Left colon (tissue), 2 donors: ENCODE measurements at regions not wholly inside any gene's neighbourhood (a gene's known extent, or its start where the extent isn't known, plus 50 kb on each side); places are given as distances from the start of the nearest gene placed in this dataset.
"Not testable (repeated sequence)": the region's sequence is repeated elsewhere in the genome, so short reads cannot be mapped to it uniquely, and the experiment has no call there.

Experiments
- ATAC-seq: fragments of 200-7000 bp; cut with Tn5 transposase; one replicate; pipeline ENCODE4 v1.9.1; 2020; ENCODE audit warnings: mild to moderate bottlenecking, moderate library complexity
- DNase-seq, 2 donors: peaks; one replicate each; pipeline ENCODE4 v3.0.0-alpha.2; 2020
- intact Hi-C, 2 donors: fragments of 100-400 bp; cut with DNase I in 1 of 2; cut with micrococcal nuclease in 1 of 2; formaldehyde crosslinking; loops; one replicate each; pipeline versions ENCODE4 v1.11.2 to v1.14.0; 2022; cut with DNase I, micrococcal nuclease
- donor health status: DM: no; HTN: no; CAD: no.
- donor health status: DM: yes; HTN: yes; CAD: no.

- ATAC-seq: no peak
- intact Hi-C loops: no loop called here
Observed at GRCh38 chrX:10986616-10987015, 124.5 kb upstream of the HCCS start.

GRCh38 chrX:10988653-10989052 is 122.5 kb upstream of the HCCS start:
- ATAC-seq (no peak), DNase-seq (no peak)
- intact Hi-C loops: no loop called here

More at GRCh38 chrX:10986616-10987015, 124.5 kb upstream of the HCCS start:
- no peak for DNase-seq

GRCh38 chrX:10989386-10989785 is 121.7 kb upstream of the HCCS start:
- intact Hi-C loops: no loop called here
- ATAC-seq (no peak), DNase-seq (no peak)

- intact Hi-C loops: no loop called here
- DNase-seq: no peak
- ATAC-seq: no peak
Observed at GRCh38 chrX:10990418-10990817, 120.7 kb upstream of the HCCS start.

GRCh38 chrX:10990976-10991375 is 120.2 kb upstream of the HCCS start:
- no peak for DNase-seq
- intact Hi-C loops: no loop called here
- no peak for ATAC-seq

GRCh38 chrX:10992110-10992509 is 119.0 kb upstream of the HCCS start:
- intact Hi-C loops: no loop called here
- no peak for ATAC-seq
- DNase-seq: no peak

GRCh38 chrX:11007076-11007475 is 104.1 kb upstream of the HCCS start:
- intact Hi-C loops, DNase-seq, ATAC-seq: not testable (repeated sequence)

GRCh38 chrX:11010476-11010875 is 100.7 kb upstream of the HCCS start:
- DNase-seq (no peak), ATAC-seq (no peak)
- intact Hi-C loops: no loop called here

GRCh38 chrX:11016728-11017127 is 94.4 kb upstream of the HCCS start:
- no peak for ATAC-seq
- intact Hi-C loops: no loop called here
- no peak for DNase-seq

- ATAC-seq, DNase-seq, intact Hi-C loops: not testable (repeated sequence)
Observed at GRCh38 chrX:11022588-11022987, 88.5 kb upstream of the HCCS start.

- DNase-seq (no peak), ATAC-seq (no peak)
- intact Hi-C loops: no loop called here
Observed at GRCh38 chrX:11039926-11040325, 71.2 kb upstream of the HCCS start.

- intact Hi-C loops: no loop called here
- DNase-seq (no peak), ATAC-seq (no peak)
Observed at GRCh38 chrX:11040405-11040804, 70.7 kb upstream of the HCCS start.

GRCh38 chrX:11040996-11041395 is 70.1 kb upstream of the HCCS start:
- DNase-seq: no peak
- intact Hi-C loops: no loop called here
- no peak for ATAC-seq

- no peak for ATAC-seq
- no peak for DNase-seq
Observed at GRCh38 chrX:11050013-11050412, 61.1 kb upstream of the HCCS start.

GRCh38 chrX:11053351-11053750 is 57.8 kb upstream of the HCCS start:
- peak; percentile 66 for ATAC-seq
- DNase-seq: no peak
- intact Hi-C loops: no loop called here

More at GRCh38 chrX:11050013-11050412, 61.1 kb upstream of the HCCS start:
- intact Hi-C loops: no loop called here

- intact Hi-C loops: no loop called here
- DNase-seq: no peak
- ATAC-seq: no peak
Observed at GRCh38 chrX:11056322-11057176, 54.6 kb upstream of the HCCS start.

- intact Hi-C loops: no loop called here
- no peak for DNase-seq
- no peak for ATAC-seq
Observed at GRCh38 chrX:11059933-11060332, 51.2 kb upstream of the HCCS start.
